HL-60 (cell line): ENCODE measurements at regions not wholly inside any gene's neighbourhood (a gene's known extent, or its start where the extent isn't known, plus 50 kb on each side); places are given as distances from the start of the nearest gene placed in this dataset.

Experiments used
- DNase-seq, 2 experiments: peaks; one replicate each; pipeline ENCODE4 v3.0.0-alpha.2; 2010 to 2020; ENCODE audit warnings: low read depth in 1 of 2, low spot score in 1 of 2
- H3K27ac ChIP-seq: fragments of 250-450 bp; sonication (Bioruptor Pico); replicated peaks from 2 replicates; pipeline ENCODE4 v1.5.1; 2020; ENCODE audit warnings: mild to moderate bottlenecking, moderate library complexity
- H3K27me3 ChIP-seq: fragments of 250-450 bp; sonication (Bioruptor Pico); 2 replicates; pipeline ENCODE4 v1.5.1; 2021; ENCODE audit warnings: mild to moderate bottlenecking, moderate library complexity; ENCODE audit not compliant: insufficient read depth, poor library complexity, severe bottlenecking
- H3K4me3 ChIP-seq: replicated peaks from 2 replicates; pipeline ENCODE4 v1.5.1; 2011; ENCODE audit warnings: mild to moderate bottlenecking, control low read depth, low read length; ENCODE audit not compliant: insufficient read depth
- CTCF ChIP-seq: IDR thresholded peaks from one replicate; pipeline ENCODE4 v1.5.1; 2011; ENCODE audit warnings: low read length, control low read depth, inconsistent platforms; ENCODE audit not compliant: insufficient read depth
- GABPA ChIP-seq: IDR thresholded peaks from 2 replicates; pipeline ENCODE4 v1.6.1; 2012; ENCODE audit warnings: low read depth
- POLR2AphosphoS5 ChIP-seq: IDR thresholded peaks from 2 replicates; pipeline ENCODE4 v1.6.1; 2012; ENCODE audit warnings: low read depth
- REST ChIP-seq: IDR thresholded peaks from 2 replicates; pipeline ENCODE4 v1.6.1; 2012; ENCODE audit warnings: low read depth; ENCODE audit not compliant: insufficient replicate concordance
- SPI1 ChIP-seq: IDR thresholded peaks from 2 replicates; pipeline ENCODE4 v1.6.1; 2012; ENCODE audit warnings: low read depth, mild to moderate bottlenecking, borderline replicate concordance

- Histone ChIP-seq H3K27ac (no peak overlapping the region), H3K4me3 (no peak overlapping the region), H3K27me3 (no peaks in the 10 kb centered on the region)
- no peak for DNase-seq
- TF ChIP-seq SPI1 = no peak
- no peak for TF ChIP-seq POLR2AphosphoS5
- TF ChIP-seq REST = no peak
- TF ChIP-seq GABPA = no peak
These were observed 358.4 kb downstream of the CTTN start for GRCh38 chr11:70756756-70757155.

GRCh38 chr11:70757241-70757640 is 358.9 kb downstream of the CTTN start:
- Histone ChIP-seq H3K27ac (no peak overlapping the region), H3K4me3 (no peak overlapping the region), H3K27me3 (no peaks in the 10 kb centered on the region)
- DNase-seq = no peak
- TF ChIP-seq GABPA (no peak), SPI1 (no peak), REST (no peak), POLR2AphosphoS5 (no peak), CTCF (no peak)

GRCh38 chr11:70758206-70758605 is 359.9 kb downstream of the CTTN start:
- Histone ChIP-seq H3K4me3 (no peak overlapping the region), H3K27me3 (no peaks in the 10 kb centered on the region), H3K27ac (no peak overlapping the region)
- TF ChIP-seq POLR2AphosphoS5 (no peak), GABPA (no peak), SPI1 (no peak), CTCF (no peak)
- no peak for DNase-seq

GRCh38 chr11:70759846-70760245 is 361.5 kb downstream of the CTTN start:
- no peaks in the 10 kb centered on the region for H3K27me3 ChIP-seq
- DNase-seq = no peak
- H3K27ac ChIP-seq = no peak overlapping the region
- no peak overlapping the region for H3K4me3 ChIP-seq
- TF ChIP-seq SPI1 (no peak), REST (no peak), GABPA (no peak), CTCF (no peak), POLR2AphosphoS5 (no peak)
